ENCODE measurements at regions not wholly inside any gene's neighbourhood (a gene's known extent, or its start where the extent isn't known, plus 50 kb on each side); places are given as distances from the start of the nearest gene placed in this dataset.

- no peak for TF ChIP-seq EZH2phosphoT487 (IDR thresholded peaks at IDR 0.05; ENCODE audit: borderline replicate concordance, low read depth, low read length)
- TF ChIP-seq, protein P1, sequence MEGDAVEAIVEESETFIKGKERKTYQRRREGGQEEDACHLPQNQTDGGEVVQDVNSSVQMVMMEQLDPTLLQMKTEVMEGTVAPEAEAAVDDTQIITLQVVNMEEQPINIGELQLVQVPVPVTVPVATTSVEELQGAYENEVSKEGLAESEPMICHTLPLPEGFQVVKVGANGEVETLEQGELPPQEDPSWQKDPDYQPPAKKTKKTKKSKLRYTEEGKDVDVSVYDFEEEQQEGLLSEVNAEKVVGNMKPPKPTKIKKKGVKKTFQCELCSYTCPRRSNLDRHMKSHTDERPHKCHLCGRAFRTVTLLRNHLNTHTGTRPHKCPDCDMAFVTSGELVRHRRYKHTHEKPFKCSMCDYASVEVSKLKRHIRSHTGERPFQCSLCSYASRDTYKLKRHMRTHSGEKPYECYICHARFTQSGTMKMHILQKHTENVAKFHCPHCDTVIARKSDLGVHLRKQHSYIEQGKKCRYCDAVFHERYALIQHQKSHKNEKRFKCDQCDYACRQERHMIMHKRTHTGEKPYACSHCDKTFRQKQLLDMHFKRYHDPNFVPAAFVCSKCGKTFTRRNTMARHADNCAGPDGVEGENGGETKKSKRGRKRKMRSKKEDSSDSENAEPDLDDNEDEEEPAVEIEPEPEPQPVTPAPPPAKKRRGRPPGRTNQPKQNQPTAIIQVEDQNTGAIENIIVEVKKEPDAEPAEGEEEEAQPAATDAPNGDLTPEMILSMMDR (conservative IDR thresholded peaks at IDR 0.05; ENCODE audit: low read length), result no peak
Measured at GRCh38 chr6:87803791-87804190, 101.8 kb upstream of the AKIRIN2 start.
